GM20431 (cell line): ENCODE measurements at regions not wholly inside any gene's neighbourhood (a gene's known extent, or its start where the extent isn't known, plus 50 kb on each side); places are given as distances from the start of the nearest gene placed in this dataset.
"Not testable (repeated sequence)": the region's sequence is repeated elsewhere in the genome, so short reads cannot be mapped to it uniquely, and the experiment has no call there.

Experiments used
- in situ Hi-C: fragments of 300-500 bp; cut with MseI, MboI; formaldehyde crosslinking; loops from one replicate; pipeline ENCODE4 v1.15.0; 2020; ENCODE audit warnings: low sequenced_read_pairs; ENCODE audit not compliant: unreplicated experiment

DNA sequence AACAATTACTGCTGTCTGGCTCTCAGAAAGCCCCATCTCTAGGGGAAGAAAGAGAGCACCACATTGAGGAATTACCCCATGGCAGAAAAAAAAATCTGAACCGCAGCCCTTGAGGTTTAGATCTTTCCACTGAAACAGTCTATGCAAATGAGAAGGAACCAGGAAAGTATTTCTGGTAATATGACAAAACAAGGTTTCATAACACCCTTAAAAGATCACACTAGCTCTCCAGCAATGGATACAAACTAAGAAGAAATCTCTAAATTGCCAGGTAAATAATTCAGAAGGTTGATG, 427.1 kb downstream of the PRELID2 start:
- in situ Hi-C loops = no loop called here

DNA sequence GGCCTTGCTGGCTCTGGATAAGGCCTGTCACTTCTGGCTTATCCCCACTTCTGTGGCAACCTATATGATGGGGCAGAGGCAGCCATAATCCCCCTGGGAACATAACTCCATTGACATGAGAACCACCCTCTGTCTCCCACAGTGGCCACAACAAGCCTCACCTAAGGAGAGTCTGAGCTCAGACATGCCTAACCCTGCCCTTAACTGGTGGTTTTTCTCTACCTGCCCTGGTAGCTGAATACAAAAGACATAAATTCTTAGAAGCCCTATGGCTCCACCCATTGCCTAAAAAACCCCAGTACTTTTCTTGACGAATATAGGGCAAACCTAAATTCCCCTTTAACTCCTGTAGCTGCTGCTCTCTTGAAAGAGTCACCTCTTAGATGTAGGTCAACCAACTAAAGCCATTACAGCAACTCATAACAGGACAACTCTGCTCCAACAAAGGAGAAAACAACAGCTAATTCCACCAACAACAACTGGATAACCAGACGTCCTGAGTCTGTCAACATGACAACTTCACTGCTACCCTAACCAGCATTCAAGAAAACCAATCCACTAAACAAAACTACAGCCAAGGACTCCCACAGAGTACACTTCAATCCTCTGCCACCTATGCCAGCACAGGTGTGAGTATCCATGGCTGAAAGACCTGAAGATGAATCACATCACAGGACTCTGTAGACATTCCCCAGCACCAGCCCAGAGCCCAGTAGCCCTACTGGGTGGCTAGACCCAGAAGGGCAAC, 427.7 kb downstream of the PRELID2 start:
- in situ Hi-C loops = no loop called here

DNA sequence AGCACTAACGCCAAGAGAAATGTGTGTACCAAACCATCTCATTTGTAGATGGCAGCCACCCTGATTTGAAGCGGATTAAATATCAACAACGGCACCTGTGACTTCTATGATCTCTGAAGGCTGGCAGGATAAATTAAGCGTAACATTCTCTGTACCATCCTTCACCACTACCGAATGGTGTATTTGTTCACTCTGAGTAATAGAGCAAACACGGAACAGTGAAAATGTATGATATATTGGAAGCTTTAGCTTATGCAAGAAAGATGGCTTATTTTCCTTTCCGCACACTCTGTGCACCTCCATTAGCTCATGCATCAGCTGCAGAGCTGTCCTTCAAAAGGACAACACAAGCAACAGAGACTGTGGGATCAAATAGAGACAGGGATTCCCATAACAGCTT, 431.1 kb downstream of the PRELID2 start:
- in situ Hi-C loops = no loop called here

DNA sequence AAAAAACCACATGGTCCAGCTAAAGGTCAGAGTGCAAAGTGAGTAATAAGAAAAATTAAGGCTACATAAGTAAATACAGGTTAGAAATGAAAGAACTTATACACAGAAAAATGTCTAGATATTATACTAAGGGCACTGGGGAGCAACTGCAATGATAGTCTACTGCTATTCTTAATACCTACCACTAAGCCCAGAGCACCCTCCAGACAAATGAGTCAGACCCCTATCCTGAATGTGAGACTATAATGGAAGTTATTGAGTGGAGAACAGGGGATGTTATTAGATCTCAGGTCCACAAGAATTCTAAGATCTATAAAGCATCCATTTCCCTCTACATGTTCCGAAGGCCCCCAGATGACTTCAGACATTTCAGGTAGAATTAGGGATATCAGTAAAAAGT, 438.3 kb downstream of the PRELID2 start:
- in situ Hi-C loops = no loop called here

DNA sequence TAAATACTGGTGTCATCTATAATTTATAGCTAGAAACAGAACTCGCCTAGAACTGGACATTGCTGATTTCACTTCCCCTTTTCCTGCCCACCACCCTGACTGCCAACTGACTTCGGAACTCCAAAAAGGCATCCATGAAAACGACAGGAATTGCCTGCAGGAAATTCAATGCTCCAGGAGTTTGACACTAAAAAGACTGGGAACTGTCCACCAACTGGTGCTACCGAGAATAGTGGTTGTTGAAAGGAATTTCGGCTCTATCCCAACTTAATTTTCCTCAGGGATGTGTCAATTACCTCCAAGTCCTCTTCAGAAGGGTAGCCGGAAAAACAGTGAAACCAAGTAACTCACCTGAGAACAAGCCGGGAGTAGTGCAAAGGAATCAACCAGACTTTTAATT, 440.0 kb downstream of the PRELID2 start:
- in situ Hi-C loops = not testable (repeated sequence)

DNA sequence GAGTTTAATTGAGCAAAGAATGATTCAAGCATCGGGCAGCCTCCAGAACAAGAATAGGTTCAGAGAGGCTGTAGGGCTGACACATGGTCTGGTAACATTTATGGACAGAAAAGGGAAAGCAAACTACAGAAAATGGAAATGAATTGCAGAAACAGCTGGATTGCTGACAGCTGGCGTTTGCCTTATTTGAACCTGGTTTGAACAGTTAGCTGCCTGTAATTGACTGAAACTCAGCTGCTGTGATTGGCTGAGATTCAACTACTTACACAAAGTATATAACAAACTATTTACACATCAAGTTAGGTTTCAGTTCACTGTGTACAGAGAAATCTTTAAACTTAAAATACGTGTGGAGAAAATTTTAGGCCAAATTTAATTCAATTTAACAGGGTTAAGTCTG, 441.7 kb downstream of the PRELID2 start:
- in situ Hi-C loops = no loop called here

DNA sequence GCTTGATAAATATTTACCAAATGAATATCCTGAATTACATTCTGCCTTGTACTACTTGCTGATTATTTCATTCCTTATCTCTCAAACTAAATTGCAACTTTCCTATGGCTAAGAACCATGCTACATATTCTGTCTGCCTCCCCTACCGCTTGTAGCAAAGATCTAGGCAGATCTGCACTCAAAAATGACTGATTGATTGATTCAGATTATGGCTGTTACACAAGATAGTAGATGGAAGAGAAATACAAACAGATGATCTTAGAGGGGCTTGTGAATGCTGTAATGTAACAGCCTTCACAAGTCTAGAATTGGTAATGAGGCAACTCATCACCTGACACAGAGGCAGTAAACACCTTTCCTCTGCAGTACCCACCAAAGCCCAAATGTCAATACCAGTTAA, 446.1 kb downstream of the PRELID2 start:
- in situ Hi-C loops = no loop called here

DNA sequence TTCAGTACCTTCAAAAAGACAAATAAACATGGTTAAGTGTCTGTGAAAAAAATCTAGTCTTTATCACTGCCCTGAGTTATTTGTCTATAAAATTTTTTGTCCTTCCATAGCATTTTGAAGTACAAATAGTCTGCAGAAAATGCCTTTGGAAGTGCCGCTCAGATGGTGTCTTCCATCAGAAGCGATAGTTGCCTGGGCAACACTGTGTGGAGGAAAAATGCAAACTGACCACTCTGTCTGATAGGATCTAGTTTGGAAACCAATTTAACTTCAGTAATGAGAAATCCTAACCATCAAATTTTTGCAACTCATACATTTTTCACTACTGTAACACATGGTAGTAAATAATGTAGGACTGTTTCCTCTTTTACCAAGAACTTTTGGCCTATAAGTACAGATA, 449.9 kb downstream of the PRELID2 start:
- in situ Hi-C loops = no loop called here

DNA sequence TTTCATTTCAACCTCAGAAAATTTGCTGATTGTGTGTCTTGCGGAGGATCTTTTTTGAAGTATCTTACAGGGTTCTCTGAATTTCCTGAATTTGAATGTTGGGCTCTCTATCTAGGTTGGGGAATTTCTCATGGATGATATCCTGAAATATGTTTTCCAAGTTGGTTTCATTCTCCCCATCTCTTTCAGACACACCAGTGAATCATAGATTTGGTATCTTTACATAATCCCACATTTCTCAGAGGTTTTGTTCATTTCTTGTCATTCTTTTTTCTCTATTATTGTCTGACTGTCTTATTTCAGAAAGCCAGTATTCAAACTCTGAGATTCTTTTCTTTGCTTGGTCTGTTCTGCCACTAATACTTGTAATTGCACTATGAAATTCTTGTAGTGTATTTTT, 456.9 kb downstream of the PRELID2 start:
- in situ Hi-C loops = no loop called here

DNA sequence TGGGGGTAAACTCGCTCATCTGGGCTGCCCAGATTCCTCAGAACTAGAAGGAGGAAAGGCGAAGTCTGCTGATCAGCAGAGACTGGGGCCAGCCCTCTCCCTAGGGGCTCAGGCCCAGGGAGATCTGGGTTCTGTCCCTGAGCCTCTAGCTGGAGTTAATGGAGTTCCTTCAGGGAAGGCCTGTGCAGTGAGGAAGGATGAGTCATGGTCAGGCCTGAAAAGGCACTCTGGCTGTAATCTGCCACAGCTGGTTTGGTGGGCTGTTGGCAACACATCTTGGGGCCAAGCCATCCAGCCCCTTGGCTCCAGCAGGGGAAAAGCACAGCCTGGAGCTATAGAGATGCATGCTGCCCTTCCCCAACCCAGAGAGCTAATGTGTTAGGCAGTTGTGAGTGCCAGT, 459.6 kb downstream of the PRELID2 start:
- in situ Hi-C loops = no loop called here

DNA sequence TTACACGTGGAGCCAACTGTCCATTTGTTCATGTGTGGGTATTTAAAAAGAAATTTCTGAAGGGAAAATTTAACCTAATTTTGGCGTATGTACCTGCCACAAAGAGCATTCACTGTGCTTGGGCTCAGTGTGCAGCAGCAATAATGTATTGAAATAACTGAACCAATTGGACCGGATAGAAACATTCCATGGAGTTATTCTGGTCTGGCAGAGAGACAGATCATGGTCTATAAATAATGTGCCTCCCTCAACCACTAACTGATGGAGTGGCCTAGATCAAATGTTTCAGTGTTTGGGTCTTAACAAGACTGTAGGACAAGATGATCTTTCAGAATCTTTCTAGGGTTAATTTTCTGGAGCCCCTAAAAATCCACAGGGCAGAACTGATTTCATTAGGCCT, 469.7 kb downstream of the PRELID2 start:
- in situ Hi-C loops = no loop called here

DNA sequence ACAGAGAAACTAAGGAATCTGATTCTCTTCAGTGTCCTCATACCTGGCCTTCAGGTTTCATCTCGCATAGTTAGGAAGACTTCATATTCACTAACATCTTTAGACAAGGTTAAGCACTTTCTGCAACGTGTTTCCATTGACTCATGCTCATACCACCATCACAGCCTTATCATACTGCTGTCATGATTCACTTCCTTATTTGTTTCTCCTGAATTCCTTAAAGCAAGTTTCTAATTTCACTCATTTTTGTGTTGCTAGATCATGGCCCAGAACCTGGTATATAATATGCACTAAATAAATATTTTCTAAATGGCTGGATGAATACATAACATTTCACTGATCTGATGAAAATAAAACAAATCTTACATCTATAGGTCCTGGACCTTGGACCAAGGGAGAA, 472.9 kb downstream of the PRELID2 start:
- in situ Hi-C loops = no loop called here

DNA sequence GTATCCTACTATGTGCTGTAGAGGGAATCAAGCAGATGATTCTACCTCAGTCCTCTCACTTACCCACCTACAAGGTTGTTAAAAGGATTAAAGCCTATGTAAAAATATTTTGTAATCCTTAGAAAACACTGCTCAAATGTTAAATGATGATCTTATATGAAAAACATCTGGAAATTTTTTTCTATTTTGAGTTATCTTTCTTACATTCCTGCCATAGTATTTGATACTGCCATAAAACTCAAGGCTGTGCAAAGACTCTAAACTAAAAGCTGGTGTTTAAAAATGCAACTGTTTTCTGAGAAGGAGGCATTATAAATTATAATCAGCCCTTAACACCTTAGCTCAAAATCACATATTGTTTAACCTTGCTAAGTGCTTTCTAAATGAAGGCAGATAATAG, 474.2 kb downstream of the PRELID2 start:
- in situ Hi-C loops = no loop called here

DNA sequence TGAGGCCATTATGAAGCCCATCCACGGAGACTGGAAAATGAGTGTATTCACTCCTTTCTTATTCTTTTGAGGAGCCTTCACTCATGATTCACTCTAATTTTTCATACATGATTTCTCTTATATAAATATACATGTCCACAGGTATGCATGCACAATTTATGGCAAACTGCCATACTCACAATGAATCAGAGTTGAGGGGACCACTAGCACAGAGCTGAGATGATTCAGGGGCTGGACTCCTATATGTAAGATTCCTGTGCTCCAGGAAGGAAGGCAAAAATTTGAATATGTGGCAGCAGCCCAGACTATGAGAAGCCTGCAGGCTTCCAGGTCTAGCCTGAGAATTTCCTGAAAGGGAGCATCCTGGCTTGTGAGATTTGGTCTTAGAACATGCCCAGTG, 484.6 kb downstream of the PRELID2 start:
- in situ Hi-C loops = no loop called here

DNA sequence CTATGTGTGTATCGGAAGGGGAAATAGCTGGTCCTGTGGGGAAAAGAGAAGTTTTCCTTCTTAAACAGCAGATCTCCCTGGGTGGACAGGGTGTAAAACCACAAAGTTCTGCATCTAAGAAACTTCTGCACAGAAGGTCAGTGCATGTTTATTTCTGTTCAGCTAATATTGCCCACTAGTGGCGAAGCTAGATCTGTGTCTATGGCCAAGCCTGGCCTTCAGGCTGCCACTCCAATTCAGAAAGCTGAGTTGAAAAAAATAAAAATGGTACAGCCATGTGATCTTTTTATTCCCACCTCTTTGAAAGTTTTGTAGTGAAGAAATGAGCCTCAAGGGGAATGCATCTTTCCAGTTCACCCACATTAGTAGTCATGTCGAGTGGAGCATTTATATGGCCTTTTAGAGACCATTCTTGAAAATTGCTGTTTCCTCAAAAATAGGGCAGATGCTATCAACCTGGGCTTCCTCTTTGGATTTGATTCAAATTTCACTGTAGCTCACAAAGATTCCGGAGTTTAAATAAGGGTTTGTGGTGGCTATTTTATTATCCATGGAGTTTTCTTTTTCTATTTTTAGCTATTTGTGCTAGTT, 488.0 kb downstream of the PRELID2 start:
- in situ Hi-C loops = no loop called here

DNA sequence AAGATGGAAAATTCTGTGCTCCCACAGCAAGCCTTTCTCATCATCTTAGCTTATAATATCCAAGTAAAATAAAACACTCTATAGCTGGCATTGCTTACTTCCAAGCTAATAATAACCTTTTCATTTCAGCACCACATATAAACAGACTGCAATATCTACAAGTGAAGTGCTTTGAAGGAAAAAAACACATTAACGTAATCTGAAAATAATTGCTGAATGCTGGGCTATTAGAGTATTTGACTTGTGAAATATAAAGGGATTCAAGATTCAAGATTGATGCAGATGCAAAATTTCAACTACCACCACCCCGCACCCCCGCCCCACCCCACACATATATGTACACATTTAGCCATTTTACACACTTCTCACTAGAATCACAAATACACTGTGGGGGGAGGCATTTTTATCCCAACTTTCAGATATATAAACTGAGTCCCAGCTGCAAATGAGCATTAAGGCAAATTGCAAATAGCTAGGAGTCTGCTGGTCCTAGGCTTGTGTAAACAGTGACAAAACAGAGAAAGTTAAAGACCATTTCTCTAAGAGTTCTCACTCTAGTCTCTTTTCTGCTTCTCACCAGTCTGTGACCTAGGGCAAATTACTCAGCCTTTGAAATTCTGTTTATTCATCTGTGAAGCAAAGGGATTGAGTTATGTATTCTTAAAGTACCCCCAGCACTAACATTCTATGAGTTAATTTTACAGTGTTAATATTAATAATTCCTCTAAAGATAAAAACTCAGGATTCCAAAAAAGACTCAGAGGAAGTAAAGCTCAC, 489.4 kb downstream of the PRELID2 start:
- in situ Hi-C loops = no loop called here

DNA sequence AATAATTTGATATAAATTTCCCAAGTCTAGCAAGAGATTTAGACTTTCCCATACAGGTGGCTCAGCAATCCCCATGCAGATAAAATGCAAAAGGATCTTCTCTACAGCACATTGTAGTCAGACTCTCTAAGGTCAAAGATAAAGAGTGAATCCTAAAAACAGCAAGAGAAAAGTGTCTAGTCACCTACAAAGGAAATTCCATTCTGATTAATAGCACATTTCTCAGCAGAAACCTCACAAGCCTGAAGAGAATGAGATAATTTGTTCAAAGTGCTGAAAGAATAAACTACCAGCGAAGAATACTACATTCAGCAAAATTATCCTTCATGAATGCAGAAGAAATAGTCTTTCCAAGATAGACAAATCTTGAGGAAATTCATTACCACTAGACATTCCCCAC, 493.3 kb downstream of the PRELID2 start:
- in situ Hi-C loops = no loop called here

DNA sequence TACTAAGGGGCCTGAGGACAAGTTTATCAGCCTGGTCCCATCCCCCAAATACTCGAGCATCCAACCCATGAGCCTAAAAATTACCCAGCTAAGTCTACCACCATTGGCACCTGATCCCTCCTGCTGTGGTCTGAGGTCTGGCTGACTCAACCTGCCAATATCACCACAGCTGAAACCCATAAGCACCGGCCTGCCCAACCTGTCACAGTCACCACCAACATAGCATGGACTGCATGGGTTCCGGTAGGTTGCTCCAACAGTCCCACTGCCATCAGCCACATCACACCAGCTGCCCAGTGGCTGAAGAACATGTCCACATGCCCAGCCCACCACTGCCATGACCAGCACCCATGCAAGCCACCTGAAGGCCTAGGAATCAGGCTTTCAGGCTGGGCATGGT, 495.0 kb downstream of the PRELID2 start:
- in situ Hi-C loops = no loop called here

DNA sequence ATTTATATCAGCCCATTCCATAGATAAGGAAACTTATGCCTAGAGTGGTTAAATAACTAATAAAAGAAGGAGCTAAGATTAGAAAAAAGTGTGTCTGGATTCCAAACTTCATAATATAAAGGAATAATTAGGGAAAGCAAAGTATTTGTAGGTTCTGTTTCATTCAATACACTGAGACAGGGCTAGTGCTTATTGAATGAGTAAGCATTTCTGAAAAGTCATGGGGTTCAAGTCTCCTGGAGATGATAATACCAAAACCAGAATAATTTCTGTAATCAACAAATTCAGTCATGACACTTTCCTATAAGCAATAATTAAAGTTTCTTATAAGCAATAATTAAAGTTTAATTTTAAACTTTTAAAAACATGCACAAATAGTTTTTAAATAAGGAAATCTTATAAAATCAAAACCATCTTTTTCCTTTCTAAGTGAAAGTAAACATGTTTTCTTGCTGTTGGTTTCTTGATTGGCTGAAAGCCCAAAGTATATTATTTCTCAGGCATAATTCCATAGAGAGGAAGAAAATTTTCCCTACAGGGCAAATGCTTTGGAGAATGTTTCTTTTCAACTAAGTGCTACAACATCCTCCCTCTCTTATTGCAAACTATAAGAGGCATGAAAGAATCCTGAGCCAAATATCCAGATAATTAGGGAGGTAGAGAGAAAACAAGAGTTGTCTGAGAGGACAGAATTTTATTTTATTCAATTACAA, 510.2 kb downstream of the PRELID2 start:
- in situ Hi-C loops = no loop called here

DNA sequence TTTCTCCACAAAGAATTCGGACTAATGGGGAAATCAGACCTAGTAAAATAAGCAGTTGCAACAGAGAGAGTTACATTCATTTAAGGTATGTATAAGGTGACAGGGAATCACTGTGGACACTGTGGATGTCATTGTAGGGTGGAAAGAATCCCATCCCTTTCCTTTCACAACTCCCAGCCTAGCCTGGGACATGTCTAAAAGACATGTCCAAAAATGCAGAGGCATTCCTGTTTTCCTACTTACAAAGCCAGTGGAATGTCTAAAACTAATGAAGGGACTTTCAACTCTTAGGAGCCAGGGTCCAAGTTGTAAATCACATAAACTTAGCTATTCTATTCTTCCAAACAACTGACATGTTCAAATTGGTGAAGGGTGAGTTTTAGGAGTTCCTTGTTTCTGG, 511.0 kb downstream of the PRELID2 start:
- in situ Hi-C loops = no loop called here

DNA sequence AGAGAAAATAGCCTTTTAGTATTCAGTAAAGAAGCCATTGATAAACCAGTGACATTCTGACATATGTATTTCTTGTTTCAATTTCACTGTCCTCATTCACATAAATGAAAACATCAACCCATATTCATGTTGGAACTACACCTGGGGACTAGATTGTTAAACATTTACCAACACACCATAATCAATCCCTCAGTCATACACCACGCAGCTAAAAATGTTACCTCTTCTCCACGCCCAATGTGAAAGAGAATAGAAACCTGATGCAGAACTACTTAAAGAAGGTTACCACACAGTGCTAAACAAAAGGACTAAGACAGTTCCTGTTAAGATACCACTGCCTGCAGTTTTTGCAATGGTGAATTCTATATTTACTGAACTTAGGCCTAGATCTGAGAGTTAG, 518.9 kb downstream of the PRELID2 start:
- in situ Hi-C loops = no loop called here
